Nephron progenitor cell (in vitro differentiated cells): ENCODE measurements at regions not wholly inside any gene's neighbourhood (a gene's known extent, or its start where the extent isn't known, plus 50 kb on each side); places are given as distances from the start of the nearest gene placed in this dataset.

Source experiments
- DNase-seq: peaks from one replicate; pipeline ENCODE4 v3.0.0; 2021
- H3K27ac Mint-ChIP-seq: 2 replicates; pipeline ENCODE4 v1.8.0; 2021; ENCODE audit warnings: mild to moderate bottlenecking, moderate library complexity, mixed read lengths
- H3K27me3 Mint-ChIP-seq: 2 replicates; pipeline ENCODE4 v1.8.0; 2021; ENCODE audit warnings: mild to moderate bottlenecking, low read depth, mixed read lengths; ENCODE audit not compliant: poor library complexity
- H3K36me3 Mint-ChIP-seq: 2 replicates; pipeline ENCODE4 v1.8.0; 2021; ENCODE audit warnings: low read depth, mixed read lengths
- H3K4me1 Mint-ChIP-seq: 2 replicates; pipeline ENCODE4 v1.8.0; 2021; ENCODE audit warnings: mixed read lengths
- H3K4me3 Mint-ChIP-seq: 2 replicates; pipeline ENCODE4 v1.8.0; 2021; ENCODE audit warnings: mild to moderate bottlenecking, moderate library complexity, mixed read lengths
- H3K9me3 Mint-ChIP-seq: 2 replicates; pipeline ENCODE4 v1.8.0; 2021; ENCODE audit warnings: mild to moderate bottlenecking, moderate library complexity, mixed read lengths
- CTCF ChIP-seq: fragments of 200-600 bp; sonication (generic); IDR thresholded peaks from 2 replicates; pipeline ENCODE4 v1.5.0; 2021; ENCODE audit warnings: antibody characterized with exemption

GRCh38 chr11:34758262-34758661 is 137.4 kb downstream of the EHF start:
- Mint-ChIP-seq H3K4me1 (no peaks in the 10 kb centered on the region), H3K27me3 (peaks cover 4% of the 10 kb centered on the region), H3K27ac (no peak overlapping the region), H3K4me3 (no peak overlapping the region), H3K9me3 (peaks cover 27% of the 10 kb centered on the region), H3K36me3 (peaks cover 55% of the 10 kb centered on the region)
- DNase-seq, result no peak
- no peak for TF ChIP-seq CTCF

GRCh38 chr11:34757026-34757451 is 136.1 kb downstream of the EHF start:
- Mint-ChIP-seq H3K4me3 (no peak overlapping the region), H3K4me1 (no peaks in the 10 kb centered on the region), H3K36me3 (peaks cover 59% of the 10 kb centered on the region), H3K27me3 (peaks cover 4% of the 10 kb centered on the region), H3K27ac (peak overlapping the region; percentile 5), H3K9me3 (peaks cover 19% of the 10 kb centered on the region)
- no peak for DNase-seq
- TF ChIP-seq CTCF, result no peak

- H3K4me3 Mint-ChIP-seq, result no peak overlapping the region
- TF ChIP-seq CTCF, result no peak
- peaks cover 62% of the 10 kb centered on the region for H3K36me3 Mint-ChIP-seq
- no peaks in the 10 kb centered on the region for H3K4me1 Mint-ChIP-seq
- peaks cover 18% of the 10 kb centered on the region for H3K9me3 Mint-ChIP-seq
- H3K27ac Mint-ChIP-seq, result no peak overlapping the region
- no peak for DNase-seq
- H3K27me3 Mint-ChIP-seq, result peaks cover 8% of the 10 kb centered on the region
These were observed 135.7 kb downstream of the EHF start for GRCh38 chr11:34756591-34756990.

GRCh38 chr11:34755671-34756070 is 134.8 kb downstream of the EHF start:
- H3K27me3 Mint-ChIP-seq, result peaks cover 8% of the 10 kb centered on the region
- TF ChIP-seq CTCF, result no peak
- no peaks in the 10 kb centered on the region for H3K4me1 Mint-ChIP-seq
- peaks cover 71% of the 10 kb centered on the region for H3K36me3 Mint-ChIP-seq
- no peak overlapping the region for H3K4me3 Mint-ChIP-seq
- H3K9me3 Mint-ChIP-seq, result peaks cover 18% of the 10 kb centered on the region
- no peak overlapping the region for H3K27ac Mint-ChIP-seq
- DNase-seq, result no peak

- Mint-ChIP-seq H3K27ac (no peak overlapping the region), H3K27me3 (peaks cover 8% of the 10 kb centered on the region), H3K36me3 (peaks cover 64% of the 10 kb centered on the region), H3K4me3 (no peak overlapping the region), H3K9me3 (peaks cover 10% of the 10 kb centered on the region), H3K4me1 (no peaks in the 10 kb centered on the region)
- no peak for DNase-seq
- no peak for TF ChIP-seq CTCF
These were observed 133.4 kb downstream of the EHF start for GRCh38 chr11:34754171-34754823.
